DMS153 treated with DMSO at 0.1 percent for 48 hours (cell line): ENCODE measurements at regions not wholly inside any gene's neighbourhood (a gene's known extent, or its start where the extent isn't known, plus 50 kb on each side); places are given as distances from the start of the nearest gene placed in this dataset.
A peak's percentile ranks its signal among the peaks of the same experiment; 100 is the strongest.
"Not testable (repeated sequence)": the region's sequence is repeated elsewhere in the genome, so short reads cannot be mapped to it uniquely, and the experiment has no call there.

Experiments
- DNase-seq: peaks from one replicate; lab custom pipeline; 2025; ENCODE audit not compliant: unreplicated experiment; lab: John Stamatoyannopoulos, UW

- peak; percentile 13 for DNase-seq
These were observed 402.5 kb downstream of the STK39 start for GRCh38 chr2:167844714-167845530.

- DNase-seq, result no peak
These were observed 403.7 kb downstream of the STK39 start for GRCh38 chr2:167843657-167844056.

- no peak for DNase-seq
These were observed 404.2 kb downstream of the STK39 start for GRCh38 chr2:167843217-167843616.

GRCh38 chr2:167842047-167842446 is 405.3 kb downstream of the STK39 start:
- DNase-seq, result no peak

- DNase-seq, result not testable (repeated sequence)
These were observed 412.1 kb downstream of the STK39 start for GRCh38 chr2:167835290-167835689.

GRCh38 chr2:167834707-167835106 is 412.7 kb downstream of the STK39 start:
- no peak for DNase-seq

GRCh38 chr2:167833294-167833693 is 414.1 kb downstream of the STK39 start:
- DNase-seq, result no peak

GRCh38 chr2:167832868-167833287 is 414.5 kb downstream of the STK39 start:
- no peak for DNase-seq

GRCh38 chr2:167827352-167828097 is 419.9 kb downstream of the STK39 start:
- DNase-seq, result no peak

GRCh38 chr2:167826906-167827305 is 420.5 kb downstream of the STK39 start:
- no peak for DNase-seq

GRCh38 chr2:167825664-167826063 is 421.7 kb downstream of the STK39 start:
- no peak for DNase-seq

- no peak for DNase-seq
These were observed 424.5 kb downstream of the STK39 start for GRCh38 chr2:167822690-167823465.

- no peak for DNase-seq
These were observed 426.9 kb downstream of the STK39 start for GRCh38 chr2:167820488-167820887.

- no peak for DNase-seq
These were observed 428.9 kb downstream of the STK39 start for GRCh38 chr2:167818521-167818920.

- DNase-seq, result no peak
These were observed 429.5 kb downstream of the STK39 start for GRCh38 chr2:167817908-167818307.

GRCh38 chr2:167817422-167817821 is 430.0 kb downstream of the STK39 start:
- DNase-seq, result no peak

- no peak for DNase-seq
These were observed 430.5 kb downstream of the STK39 start for GRCh38 chr2:167816874-167817290.

GRCh38 chr2:167814881-167815718 is 432.3 kb downstream of the STK39 start:
- DNase-seq, result no peak

- DNase-seq, result not testable (repeated sequence)
These were observed 432.9 kb downstream of the STK39 start for GRCh38 chr2:167814482-167814880.

- not testable (repeated sequence) for DNase-seq
These were observed 437.6 kb downstream of the STK39 start for GRCh38 chr2:167809799-167810198.
